Gastrocnemius medialis (tissue), 4 donors: ENCODE measurements at regions not wholly inside any gene's neighbourhood (a gene's known extent, or its start where the extent isn't known, plus 50 kb on each side); places are given as distances from the start of the nearest gene placed in this dataset.

ENCODE experiments used
- ATAC-seq, 2 donors: fragments of 150-250 bp; one replicate each; pipeline ENCODE4 v1.9.1; 2016
- DNase-seq, 2 donors: peaks; one replicate each; pipeline ENCODE4 v3.0.0-alpha.2; 2019
- H3K27ac ChIP-seq, 4 donors: fragments of 200-600 bp; sonication (generic); 1 replicate in 1 of 4; 2 replicates in 3 of 4; pipeline ENCODE4 v1.5.1; 2016 to 2018; ENCODE audit warnings: mild to moderate bottlenecking in 2 of 4, moderate library complexity in 1 of 4
- H3K27me3 ChIP-seq, 3 donors: fragments of 200-600 bp; sonication (generic) in 2 of 3; 1 replicate in 1 of 3; 2 replicates in 2 of 3; pipeline versions ENCODE4 v1.5.1 to v1.6.0; 2016 to 2019; ENCODE audit warnings: mild to moderate bottlenecking in 1 of 3, moderate library complexity in 1 of 3
- H3K36me3 ChIP-seq, 2 donors: fragments of 200-600 bp; sonication (generic) in 1 of 2; one replicate each; pipeline ENCODE4 v1.5.1; 2017 to 2018
- H3K4me1 ChIP-seq, 2 donors: fragments of 200-600 bp; sonication (generic) in 1 of 2; one replicate each; pipeline ENCODE4 v1.5.1; 2016 to 2017; ENCODE audit warnings: mild to moderate bottlenecking in 2 of 2
- H3K4me3 ChIP-seq, 4 donors: fragments of 200-600 bp; sonication (generic) in 3 of 4; 1 replicate in 1 of 4; 2 replicates in 3 of 4; pipeline ENCODE4 v1.5.1; 2016 to 2019; ENCODE audit warnings: mild to moderate bottlenecking in 2 of 4
- H3K9me3 ChIP-seq, 3 donors: fragments of 200-600 bp; sonication (generic) in 2 of 3; 1 replicate in 1 of 3; 2 replicates in 2 of 3; pipeline ENCODE4 v1.5.1; 2016 to 2019
- CTCF ChIP-seq, 5 experiments: fragments of 450-650 bp in 3 of 5; fragments of 200-600 bp in 2 of 5; sonication (generic) in 2 of 5; IDR thresholded peaks in 4 of 5; conservative IDR thresholded peaks in 1 of 5; 1 replicate in 4 of 5; 2 replicates in 1 of 5; pipeline ENCODE4 v1.5.1; 2016 to 2019; ENCODE audit warnings: antibody characterized with exemption in 5 of 5, mild to moderate bottlenecking in 3 of 5, moderate library complexity in 3 of 5
- POLR2A ChIP-seq, 2 donors: fragments of 450-650 bp; IDR thresholded peaks; one replicate each; pipeline ENCODE4 v1.6.1; 2017; ENCODE audit warnings: antibody characterized with exemption in 2 of 2, mild to moderate bottlenecking in 2 of 2, moderate library complexity in 2 of 2
- in situ Hi-C, 4 donors: fragments of 200-750 bp; cut with MboI; loops; one replicate each; pipeline versions ENCODE4 v1.15.0 to v1.8.0; 2017; ENCODE audit warnings: low sequenced_read_pairs in 4 of 4
- intact Hi-C: fragments of 100-400 bp; cut with DNase I; formaldehyde crosslinking; loops from one replicate; pipeline ENCODE4 v1.15.1; 2023; ENCODE audit warnings: low total_unique reads

- Histone ChIP-seq H3K27me3 (no peaks in the 10 kb centered on the region), H3K4me3 (no peak overlapping the region), H3K27ac (no peak overlapping the region), H3K4me1 (no peaks in the 10 kb centered on the region), H3K36me3 (no peaks in the 10 kb centered on the region), H3K9me3 (no peaks in the 10 kb centered on the region)
- DNase-seq = no peak
- in situ Hi-C loops (loop anchor here in 1 of 4 donors (10.0 kb wide), 1 partner anchor 688 kb away; no protein-coding TSS in a partner anchor), intact Hi-C loops (no loop called here)
- TF ChIP-seq POLR2A (IDR thresholded peaks at IDR 0.05) (no peak), CTCF (IDR thresholded peaks at IDR 0.05 in 4 of 5, conservative IDR thresholded peaks at IDR 0.05 in 1 of 5) (no peak)
- no peak for ATAC-seq
Measured at GRCh38 chr2:35976611-35977010, 379.0 kb upstream of the CRIM1 start.

DNA sequence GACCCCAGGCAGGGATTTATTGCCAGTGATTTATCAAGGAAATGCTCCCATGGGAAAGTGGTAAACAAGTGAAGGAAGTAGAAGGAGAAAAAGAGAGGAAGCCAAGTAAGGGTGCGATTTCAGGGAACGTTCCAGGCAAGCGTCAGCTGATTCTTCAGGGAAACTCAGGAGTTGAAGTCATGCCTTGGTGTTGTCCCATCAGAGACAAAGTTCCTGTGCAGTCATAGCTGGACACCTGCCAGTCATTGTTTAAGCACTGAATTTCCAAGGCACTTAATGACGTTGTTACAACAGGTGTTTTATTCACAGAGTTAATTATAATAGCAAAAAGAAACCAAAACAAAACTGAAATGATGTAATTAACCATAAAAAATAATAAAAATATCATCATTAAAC lies 381.8 kb upstream of the CRIM1 start:
- Histone ChIP-seq H3K9me3 (no peaks in the 10 kb centered on the region), H3K27me3 (no peaks in the 10 kb centered on the region), H3K36me3 (no peaks in the 10 kb centered on the region), H3K4me1 (no peaks in the 10 kb centered on the region), H3K4me3 (no peak overlapping the region), H3K27ac (peak overlapping the region; percentile 59 to 70 (median 63))
- no peak for DNase-seq
- peak; percentile 44 to 54 for ATAC-seq
- TF ChIP-seq CTCF (IDR thresholded peaks at IDR 0.05 in 4 of 5, conservative IDR thresholded peaks at IDR 0.05 in 1 of 5) (no peak), POLR2A (IDR thresholded peaks at IDR 0.05) (no peak)
- intact Hi-C loops = no loop called here
- in situ Hi-C loops = loop anchor here in 1 of 4 donors (10.0 kb wide), 1 partner anchor 691 kb away; no protein-coding TSS in a partner anchor

DNA sequence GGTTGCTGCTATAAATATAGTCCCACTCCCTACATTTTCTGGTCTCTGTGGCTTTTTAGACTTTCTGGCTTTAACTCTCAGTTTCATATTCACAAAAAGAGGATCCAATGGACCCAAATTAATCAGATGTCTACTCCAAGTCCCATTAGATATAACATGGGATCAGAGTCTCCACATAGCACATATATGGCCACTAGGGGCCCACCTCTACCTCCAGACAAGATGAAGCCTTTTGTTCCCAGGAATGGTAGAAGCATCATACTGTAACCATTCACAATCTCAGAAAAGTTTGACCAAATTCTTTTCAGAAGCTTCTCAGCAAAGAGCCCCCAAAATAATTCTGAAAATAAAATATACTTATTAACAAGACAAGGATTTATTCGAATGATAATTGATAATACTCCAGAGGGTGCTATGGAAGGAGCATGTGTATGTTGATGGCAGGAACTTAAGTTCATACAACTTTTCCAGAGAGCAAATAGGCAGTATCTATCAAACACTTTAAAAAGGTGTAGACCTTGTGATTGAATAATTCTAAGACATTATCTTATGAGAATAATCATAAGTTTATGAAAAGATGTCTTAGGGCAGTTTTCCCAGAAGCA lies 382.3 kb upstream of the CRIM1 start:
- TF ChIP-seq POLR2A (IDR thresholded peaks at IDR 0.05) (no peak), CTCF (IDR thresholded peaks at IDR 0.05 in 4 of 5, conservative IDR thresholded peaks at IDR 0.05 in 1 of 5) (peak in 1 of 5 experiments; percentile 33)
- no peak for ATAC-seq
- DNase-seq = no peak
- peak overlapping the region; percentile 59 to 70 (median 63) for H3K27ac ChIP-seq
- no peaks in the 10 kb centered on the region for H3K27me3 ChIP-seq
- in situ Hi-C loops = loop anchor here in 1 of 4 donors (10.0 kb wide), 1 partner anchor 692 kb away; no protein-coding TSS in a partner anchor
- H3K9me3 ChIP-seq = no peaks in the 10 kb centered on the region
- no peaks in the 10 kb centered on the region for H3K4me1 ChIP-seq
- intact Hi-C loops = no loop called here
- H3K36me3 ChIP-seq = no peaks in the 10 kb centered on the region
- no peak overlapping the region for H3K4me3 ChIP-seq

DNA sequence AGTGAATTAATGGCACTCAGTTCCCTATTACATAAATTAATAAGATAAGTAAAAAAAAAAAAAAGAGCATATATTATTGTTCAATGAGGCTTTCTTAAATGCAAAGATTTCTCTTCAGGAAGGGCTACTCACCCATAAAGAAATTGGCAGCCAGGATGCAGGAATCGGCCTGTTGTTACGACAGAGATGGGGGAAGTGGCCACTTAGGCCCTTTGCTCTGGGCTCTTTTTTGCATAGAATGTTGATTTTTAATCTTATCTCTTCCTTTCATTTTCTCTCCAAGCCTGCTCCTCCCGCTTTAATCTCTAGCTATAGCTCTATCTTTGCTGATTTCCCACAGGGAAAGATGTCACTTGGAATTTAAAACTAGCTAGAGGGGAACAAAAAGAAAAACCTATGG lies 391.8 kb upstream of the CRIM1 start:
- Histone ChIP-seq H3K27me3 (no peaks in the 10 kb centered on the region), H3K4me1 (no peaks in the 10 kb centered on the region), H3K9me3 (no peaks in the 10 kb centered on the region), H3K4me3 (no peak overlapping the region), H3K36me3 (no peaks in the 10 kb centered on the region), H3K27ac (no peak overlapping the region)
- intact Hi-C loops = no loop called here
- in situ Hi-C loops = no loop called here
- ATAC-seq (no peak), DNase-seq (no peak)
- no peak for TF ChIP-seq CTCF (IDR thresholded peaks at IDR 0.05 in 4 of 5, conservative IDR thresholded peaks at IDR 0.05 in 1 of 5)
- TF ChIP-seq POLR2A (IDR thresholded peaks at IDR 0.05) = no peak

GRCh38 chr2:35963357-35963756 lies 392.2 kb upstream of the CRIM1 start:
- no peak overlapping the region for H3K4me3 ChIP-seq
- no peaks in the 10 kb centered on the region for H3K27me3 ChIP-seq
- no peaks in the 10 kb centered on the region for H3K4me1 ChIP-seq
- no peak for TF ChIP-seq POLR2A (IDR thresholded peaks at IDR 0.05)
- no peak for TF ChIP-seq CTCF (IDR thresholded peaks at IDR 0.05 in 4 of 5, conservative IDR thresholded peaks at IDR 0.05 in 1 of 5)
- ATAC-seq = no peak
- intact Hi-C loops (no loop called here), in situ Hi-C loops (no loop called here)
- no peaks in the 10 kb centered on the region for H3K36me3 ChIP-seq
- no peak overlapping the region for H3K27ac ChIP-seq
- DNase-seq = no peak
- H3K9me3 ChIP-seq = no peaks in the 10 kb centered on the region
